ENCODE measurements at regions not wholly inside any gene's neighbourhood (a gene's known extent, or its start where the extent isn't known, plus 50 kb on each side); places are given as distances from the start of the nearest gene placed in this dataset.

- Histone ChIP-seq H3K4me3 (ENCODE audit: low read depth, low read length) (no peak overlapping the region), H3K27me3 (ENCODE audit: control insufficient read depth, insufficient read depth, low read length) (no peaks in the 10 kb centered on the region), H3K36me3 (ENCODE audit: control insufficient read depth, insufficient read depth, low read length) (no peaks in the 10 kb centered on the region)
- FAIRE-seq (no peak), DNase-seq (ENCODE audit: low read depth) (peak; percentile 58)
- no peak for TF ChIP-seq CTCF (IDR thresholded peaks at IDR 0.05; ENCODE audit: insufficient read depth, low read length, severe bottlenecking)
Observed at GRCh38 chr5:147989239-147989638, 74.5 kb upstream of the SPINK5 start.

GRCh38 chr5:147986134-147986757 lies 77.5 kb upstream of the SPINK5 start:
- no peak for TF ChIP-seq CTCF (IDR thresholded peaks at IDR 0.05; ENCODE audit: insufficient read depth, low read length, severe bottlenecking)
- no peak for DNase-seq (ENCODE audit: low read depth)
- Histone ChIP-seq H3K27me3 (ENCODE audit: control insufficient read depth, insufficient read depth, low read length) (no peaks in the 10 kb centered on the region), H3K36me3 (ENCODE audit: control insufficient read depth, insufficient read depth, low read length) (no peaks in the 10 kb centered on the region), H3K4me3 (ENCODE audit: low read depth, low read length) (no peak overlapping the region)
- no peak for FAIRE-seq

- H3K27me3 ChIP-seq (ENCODE audit: control insufficient read depth, insufficient read depth, low read length): no peaks in the 10 kb centered on the region
- H3K36me3 ChIP-seq (ENCODE audit: control insufficient read depth, insufficient read depth, low read length): no peaks in the 10 kb centered on the region
- no peak for FAIRE-seq
- H3K4me3 ChIP-seq (ENCODE audit: low read depth, low read length): no peak overlapping the region
- no peak for TF ChIP-seq CTCF (IDR thresholded peaks at IDR 0.05; ENCODE audit: insufficient read depth, low read length, severe bottlenecking)
- no peak for DNase-seq (ENCODE audit: low read depth)
Observed at GRCh38 chr5:147985608-147986007, 78.2 kb upstream of the SPINK5 start.

- FAIRE-seq: no peak
- H3K36me3 ChIP-seq (ENCODE audit: control insufficient read depth, insufficient read depth, low read length): no peaks in the 10 kb centered on the region
- TF ChIP-seq CTCF (IDR thresholded peaks at IDR 0.05; ENCODE audit: insufficient read depth, low read length, severe bottlenecking): no peak
- DNase-seq (ENCODE audit: low read depth): no peak
- no peak overlapping the region for H3K4me3 ChIP-seq (ENCODE audit: low read depth, low read length)
- no peaks in the 10 kb centered on the region for H3K27me3 ChIP-seq (ENCODE audit: control insufficient read depth, insufficient read depth, low read length)
Observed at GRCh38 chr5:147983742-147984141, 77.4 kb upstream of the C5orf46 start.

GRCh38 chr5:147981074-147981473 lies 74.7 kb upstream of the C5orf46 start:
- Histone ChIP-seq H3K36me3 (ENCODE audit: control insufficient read depth, insufficient read depth, low read length) (no peaks in the 10 kb centered on the region), H3K4me3 (ENCODE audit: low read depth, low read length) (no peak overlapping the region), H3K27me3 (ENCODE audit: control insufficient read depth, insufficient read depth, low read length) (no peaks in the 10 kb centered on the region)
- FAIRE-seq (no peak), DNase-seq (ENCODE audit: low read depth) (no peak)
- TF ChIP-seq CTCF (IDR thresholded peaks at IDR 0.05; ENCODE audit: insufficient read depth, low read length, severe bottlenecking): no peak

- DNase-seq (ENCODE audit: low read depth) (peak; percentile 59), FAIRE-seq (no peak)
- no peak overlapping the region for H3K4me3 ChIP-seq (ENCODE audit: low read depth, low read length)
Observed at GRCh38 chr5:147979761-147980160, 73.4 kb upstream of the C5orf46 start.

More at GRCh38 chr5:147979761-147980160, 73.4 kb upstream of the C5orf46 start:
- no peaks in the 10 kb centered on the region for H3K27me3 ChIP-seq (ENCODE audit: control insufficient read depth, insufficient read depth, low read length)
- H3K36me3 ChIP-seq (ENCODE audit: control insufficient read depth, insufficient read depth, low read length): no peaks in the 10 kb centered on the region
- TF ChIP-seq CTCF (IDR thresholded peaks at IDR 0.05; ENCODE audit: insufficient read depth, low read length, severe bottlenecking): no peak

Measured in bronchial epithelial cell (primary cell).